PC-3 (cell line): ENCODE measurements at regions not wholly inside any gene's neighbourhood (a gene's known extent, or its start where the extent isn't known, plus 50 kb on each side); places are given as distances from the start of the nearest gene placed in this dataset.

Experiments
- EZH2 ChIP-seq: fragments of 300-600 bp; sonication (generic); IDR thresholded peaks from one replicate; pipeline ENCODE4 v1.6.1; 2017; ENCODE audit warnings: antibody characterized with exemption, mild to moderate bottlenecking, low read length; ENCODE audit not compliant: unreplicated experiment
- EZH2phosphoT487 ChIP-seq: fragments of 300-600 bp; sonication (generic); IDR thresholded peaks from 2 replicates; pipeline ENCODE4 v1.6.1; 2018; ENCODE audit warnings: mild to moderate bottlenecking, antibody characterized with exemption, low read length, borderline replicate concordance
- TF ChIP-seq, protein P1 (sequence below): fragments of 300-600 bp; sonication (generic); conservative IDR thresholded peaks from 2 replicates; pipeline ENCODE4 v1.5.1; 2017; ENCODE audit warnings: antibody characterized with exemption, low read depth, mild to moderate bottlenecking, low read length

DNA sequence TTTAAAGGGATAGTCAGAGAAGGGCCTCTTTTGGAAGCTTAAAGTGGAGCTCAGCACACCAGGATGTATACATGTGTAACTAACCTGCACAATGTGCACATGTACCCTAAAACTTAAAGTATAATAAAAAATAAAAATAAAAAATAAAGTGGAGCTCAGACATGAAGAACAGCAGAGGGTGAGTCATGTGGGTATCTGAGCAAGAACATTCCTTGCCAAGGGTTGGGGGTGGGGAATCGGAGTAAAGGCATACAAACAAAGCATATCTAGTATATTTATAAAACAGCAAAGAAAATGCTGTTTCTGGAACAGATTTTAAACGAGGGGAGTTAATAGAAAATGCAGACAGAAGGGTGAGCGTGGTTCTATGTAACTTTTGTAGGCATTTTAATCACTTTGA, 562.6 kb upstream of the ANO3 start:
- TF ChIP-seq, protein P1, sequence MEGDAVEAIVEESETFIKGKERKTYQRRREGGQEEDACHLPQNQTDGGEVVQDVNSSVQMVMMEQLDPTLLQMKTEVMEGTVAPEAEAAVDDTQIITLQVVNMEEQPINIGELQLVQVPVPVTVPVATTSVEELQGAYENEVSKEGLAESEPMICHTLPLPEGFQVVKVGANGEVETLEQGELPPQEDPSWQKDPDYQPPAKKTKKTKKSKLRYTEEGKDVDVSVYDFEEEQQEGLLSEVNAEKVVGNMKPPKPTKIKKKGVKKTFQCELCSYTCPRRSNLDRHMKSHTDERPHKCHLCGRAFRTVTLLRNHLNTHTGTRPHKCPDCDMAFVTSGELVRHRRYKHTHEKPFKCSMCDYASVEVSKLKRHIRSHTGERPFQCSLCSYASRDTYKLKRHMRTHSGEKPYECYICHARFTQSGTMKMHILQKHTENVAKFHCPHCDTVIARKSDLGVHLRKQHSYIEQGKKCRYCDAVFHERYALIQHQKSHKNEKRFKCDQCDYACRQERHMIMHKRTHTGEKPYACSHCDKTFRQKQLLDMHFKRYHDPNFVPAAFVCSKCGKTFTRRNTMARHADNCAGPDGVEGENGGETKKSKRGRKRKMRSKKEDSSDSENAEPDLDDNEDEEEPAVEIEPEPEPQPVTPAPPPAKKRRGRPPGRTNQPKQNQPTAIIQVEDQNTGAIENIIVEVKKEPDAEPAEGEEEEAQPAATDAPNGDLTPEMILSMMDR, result no peak
- TF ChIP-seq EZH2phosphoT487 (no peak), EZH2 (no peak)
